T-cell (primary cell): ENCODE measurements at regions not wholly inside any gene's neighbourhood (a gene's known extent, or its start where the extent isn't known, plus 50 kb on each side); places are given as distances from the start of the nearest gene placed in this dataset.
"Not testable (repeated sequence)": the region's sequence is repeated elsewhere in the genome, so short reads cannot be mapped to it uniquely, and the experiment has no call there.

Source experiments
- ATAC-seq, 4 experiments: fragments of 200-7000 bp in 3 of 4; fragments of 150-1000 bp in 1 of 4; cut with Tn5 transposase; replicated peaks in 1 of 4; 1 replicate in 3 of 4; 2 replicates in 1 of 4; pipeline ENCODE4 v1.10.0; 2021; ENCODE audit warnings: moderate library complexity in 3 of 4, mild to moderate bottlenecking in 2 of 4, moderate number of reproducible peaks in 1 of 4
- CTCF ChIA-PET, 2 donors: fragments of 300-600 bp; sonication (Branson Sonifier 250); formaldehyde crosslinking; loops; one replicate each; lab custom pipeline; 2022; ENCODE audit warnings: antibody characterized with exemption in 2 of 2; lab: Charles Lee
- POLR2A ChIA-PET, 2 donors: fragments of 300-600 bp; sonication (Branson Sonifier 250); formaldehyde crosslinking; loops; one replicate each; lab custom pipeline; 2022; ENCODE audit warnings: antibody characterized with exemption in 2 of 2; lab: Charles Lee
- DNase-seq, 35 experiments: peaks; one replicate each; pipeline versions ENCODE4 v3.0.0 to v3.0.0-alpha.2; 2013 to 2023
- H3K27ac ChIP-seq: one replicate; pipeline ENCODE4 v1.5.1; 2013; ENCODE audit warnings: low read length
- H3K27me3 ChIP-seq, 2 experiments: replicated peaks in 1 of 2; 1 replicate in 1 of 2; 2 replicates in 1 of 2; pipeline versions ENCODE4 v1.6.1 to v1.7.0; 2013; ENCODE audit warnings: low read length in 1 of 2, mixed read lengths in 1 of 2; ENCODE audit not compliant: control insufficient read depth in 2 of 2, insufficient read depth in 2 of 2; ENCODE audit errors: extremely low read depth in 1 of 2
- H3K36me3 ChIP-seq, 2 donors: 1 replicate in 1 of 2; 2 replicates in 1 of 2; pipeline versions ENCODE4 v1.6.1 to v1.7.0; 2013; ENCODE audit warnings: low read length in 1 of 2; ENCODE audit not compliant: control insufficient read depth in 2 of 2, insufficient read depth in 1 of 2; ENCODE audit errors: extremely low read depth in 1 of 2
- H3K4me1 ChIP-seq, 2 experiments: 1 replicate in 1 of 2; 2 replicates in 1 of 2; pipeline versions ENCODE4 v1.6.1 to v1.7.0; 2013; ENCODE audit warnings: low read length in 2 of 2, mixed read lengths in 1 of 2; ENCODE audit not compliant: insufficient read depth in 2 of 2, control insufficient read depth in 1 of 2; ENCODE audit errors: extremely low read depth in 1 of 2
- H3K4me3 ChIP-seq, 2 donors: 1 replicate in 1 of 2; 2 replicates in 1 of 2; pipeline versions ENCODE4 v1.5.1 to v1.7.0; 2013; ENCODE audit warnings: mild to moderate bottlenecking in 2 of 2, low read length in 1 of 2, moderate library complexity in 1 of 2; ENCODE audit not compliant: control insufficient read depth in 1 of 2; ENCODE audit errors: extremely low read depth in 1 of 2
- H3K9me3 ChIP-seq: 2 replicates; pipeline ENCODE4 v1.7.0; 2013
- H3K27ac Mint-ChIP-seq, 2 donors: one replicate each; pipeline ENCODE4 v1.8.0; 2020 to 2021; ENCODE audit warnings: mild to moderate bottlenecking in 2 of 2, mixed read lengths in 2 of 2
- H3K27me3 Mint-ChIP-seq, 2 donors: one replicate each; pipeline ENCODE4 v1.8.0; 2021 to 2022; ENCODE audit warnings: mixed read lengths in 2 of 2
- H3K36me3 Mint-ChIP-seq: one replicate; pipeline ENCODE4 v1.8.0; 2021; ENCODE audit warnings: mixed read lengths
- H3K4me1 Mint-ChIP-seq, 3 donors: one replicate each; pipeline ENCODE4 v1.8.0; 2020 to 2022; ENCODE audit warnings: mixed read lengths in 3 of 3, mild to moderate bottlenecking in 1 of 3
- H3K4me3 Mint-ChIP-seq, 3 donors: one replicate each; pipeline ENCODE4 v1.8.0; 2020 to 2022; ENCODE audit warnings: mild to moderate bottlenecking in 3 of 3, mixed read lengths in 3 of 3, moderate library complexity in 3 of 3
- H3K9me3 Mint-ChIP-seq, 3 donors: one replicate each; pipeline ENCODE4 v1.8.0; 2020 to 2022; ENCODE audit warnings: mixed read lengths in 3 of 3
- WGBS: methylation state at CpG from one replicate; pipeline ENCODE4 v1.1.5; 2013; ENCODE audit warnings: missing lambda C conversion rate; ENCODE audit not compliant: insufficient coverage; 5-methylcytosine and 5-hydroxymethylcytosine counted together

GRCh38 chr3:176839901-176840300 is 357.4 kb downstream of the TBL1XR1 start:
- CTCF ChIA-PET: no interaction called here
- H3K27me3 Mint-ChIP-seq: peaks cover 0 to 5% of the 10 kb centered on the region in 2 donors

GRCh38 chr3:176839466-176839865 is 357.8 kb downstream of the TBL1XR1 start:
- WGBS: 83% methylated on average over 1 of the region's 3 CpGs
- CTCF ChIA-PET: no interaction called here
- H3K4me3 ChIP-seq: no peak overlapping the region
- no peaks in the 10 kb centered on the region for H3K36me3 Mint-ChIP-seq
- no peaks in the 10 kb centered on the region for H3K4me1 Mint-ChIP-seq
- H3K9me3 ChIP-seq: no peaks in the 10 kb centered on the region
- ATAC-seq: no peak
- POLR2A ChIA-PET: no interaction called here
- H3K27me3 ChIP-seq: no peaks in the 10 kb centered on the region
- H3K36me3 ChIP-seq: no peaks in the 10 kb centered on the region
- H3K27ac Mint-ChIP-seq: no peak overlapping the region
- no peaks in the 10 kb centered on the region for H3K9me3 Mint-ChIP-seq
- no peak for DNase-seq
- peaks cover 0 to 6% of the 10 kb centered on the region in 2 donors for H3K27me3 Mint-ChIP-seq
- H3K4me1 ChIP-seq: no peaks in the 10 kb centered on the region
- H3K4me3 Mint-ChIP-seq: no peak overlapping the region
- H3K27ac ChIP-seq: no peak overlapping the region

More at GRCh38 chr3:176839901-176840300, 357.4 kb downstream of the TBL1XR1 start:
- Mint-ChIP-seq H3K9me3 (no peaks in the 10 kb centered on the region), H3K4me1 (no peaks in the 10 kb centered on the region), H3K4me3 (no peak overlapping the region), H3K27ac (no peak overlapping the region), H3K36me3 (no peaks in the 10 kb centered on the region)
- WGBS: no CpG with 5 or more reads among the region's 2 CpGs
- ATAC-seq: no peak
- H3K9me3 ChIP-seq: no peaks in the 10 kb centered on the region
- H3K27ac ChIP-seq: no peak overlapping the region
- H3K4me3 ChIP-seq: no peak overlapping the region
- no peaks in the 10 kb centered on the region for H3K27me3 ChIP-seq
- no peaks in the 10 kb centered on the region for H3K4me1 ChIP-seq
- POLR2A ChIA-PET: no interaction called here
- no peaks in the 10 kb centered on the region for H3K36me3 ChIP-seq
- no peak for DNase-seq

- H3K36me3 Mint-ChIP-seq, H3K27me3 Mint-ChIP-seq, H3K4me3 ChIP-seq, H3K4me1 ChIP-seq, H3K36me3 ChIP-seq, H3K9me3 ChIP-seq, CTCF ChIA-PET, H3K27ac ChIP-seq, H3K27me3 ChIP-seq, H3K4me1 Mint-ChIP-seq, POLR2A ChIA-PET, ATAC-seq, H3K4me3 Mint-ChIP-seq, H3K27ac Mint-ChIP-seq, H3K9me3 Mint-ChIP-seq, DNase-seq: not testable (repeated sequence)
- WGBS: 100% methylated on average over 5 of the region's 15 CpGs
Observed at GRCh38 chr3:176827244-176827643, 370.0 kb downstream of the TBL1XR1 start.

- H3K9me3 Mint-ChIP-seq: peaks cover 0 to 6% (median 0%) of the 10 kb centered on the region in 3 donors
- H3K36me3 Mint-ChIP-seq: no peaks in the 10 kb centered on the region
- Histone ChIP-seq H3K4me3 (no peak overlapping the region), H3K4me1 (no peaks in the 10 kb centered on the region), H3K36me3 (no peaks in the 10 kb centered on the region), H3K27ac (no peak overlapping the region), H3K9me3 (no peaks in the 10 kb centered on the region), H3K27me3 (peaks cover 0 to 2% of the 10 kb centered on the region in 2 experiments)
- H3K27ac Mint-ChIP-seq: no peak overlapping the region
- DNase-seq: no peak
- H3K4me1 Mint-ChIP-seq: no peaks in the 10 kb centered on the region
- H3K27me3 Mint-ChIP-seq: peaks cover 2 to 11% of the 10 kb centered on the region in 2 donors
- H3K4me3 Mint-ChIP-seq: no peak overlapping the region
- no peak for ATAC-seq
- ChIA-PET POLR2A (no interaction called here), CTCF (no interaction called here)
- no CpG with 5 or more reads among the region's 3 CpGs for WGBS
Observed at GRCh38 chr3:176824811-176825210, 372.5 kb downstream of the TBL1XR1 start.

- Histone ChIP-seq H3K27me3 (peaks cover 0 to 2% of the 10 kb centered on the region in 2 experiments), H3K36me3 (no peaks in the 10 kb centered on the region), H3K4me1 (no peaks in the 10 kb centered on the region), H3K4me3 (no peak overlapping the region), H3K9me3 (no peaks in the 10 kb centered on the region), H3K27ac (no peak overlapping the region)
- Mint-ChIP-seq H3K4me1 (no peaks in the 10 kb centered on the region), H3K4me3 (no peak overlapping the region), H3K27me3 (peaks cover 9 to 11% of the 10 kb centered on the region in 2 donors), H3K9me3 (peaks cover 0 to 2% (median 0%) of the 10 kb centered on the region in 3 donors), H3K36me3 (no peaks in the 10 kb centered on the region), H3K27ac (no peak overlapping the region)
- ChIA-PET POLR2A (no interaction called here), CTCF (no interaction called here)
- DNase-seq (no peak), ATAC-seq (no peak)
- 75% methylated on average over 1 of the region's 2 CpGs for WGBS
Observed at GRCh38 chr3:176820764-176821163, 376.5 kb downstream of the TBL1XR1 start.

GRCh38 chr3:176816937-176817336 is 380.3 kb downstream of the TBL1XR1 start:
- CTCF ChIA-PET: no interaction called here
- POLR2A ChIA-PET: no interaction called here
- Histone ChIP-seq H3K27me3 (peaks cover 0 to 4% of the 10 kb centered on the region in 2 experiments), H3K27ac (no peak overlapping the region), H3K9me3 (no peaks in the 10 kb centered on the region), H3K4me1 (no peaks in the 10 kb centered on the region), H3K4me3 (no peak overlapping the region), H3K36me3 (no peaks in the 10 kb centered on the region)
- 78% methylated on average over 10 of the region's 18 CpGs for WGBS
- Mint-ChIP-seq H3K9me3 (peaks cover 0 to 2% (median 0%) of the 10 kb centered on the region in 3 donors), H3K36me3 (no peaks in the 10 kb centered on the region), H3K27ac (no peak overlapping the region), H3K27me3 (peaks cover 8 to 9% of the 10 kb centered on the region in 2 donors), H3K4me3 (no peak overlapping the region), H3K4me1 (no peaks in the 10 kb centered on the region)
- ATAC-seq: no peak
- no peak for DNase-seq

- ATAC-seq (no peak), DNase-seq (no peak)
- no peak overlapping the region for H3K27ac Mint-ChIP-seq
- H3K36me3 Mint-ChIP-seq: no peaks in the 10 kb centered on the region
- CTCF ChIA-PET: no interaction called here
- WGBS: 20% methylated on average over 12 of the region's 12 CpGs
- Histone ChIP-seq H3K4me3 (no peak overlapping the region), H3K36me3 (no peaks in the 10 kb centered on the region), H3K9me3 (no peaks in the 10 kb centered on the region), H3K27ac (no peak overlapping the region), H3K27me3 (peaks cover 0 to 4% of the 10 kb centered on the region in 2 experiments), H3K4me1 (no peaks in the 10 kb centered on the region)
- POLR2A ChIA-PET: no interaction called here
- H3K9me3 Mint-ChIP-seq: peaks cover 0 to 2% (median under 1%) of the 10 kb centered on the region in 3 donors
- no peak overlapping the region for H3K4me3 Mint-ChIP-seq
- peaks cover 3 to 9% of the 10 kb centered on the region in 2 donors for H3K27me3 Mint-ChIP-seq
- no peaks in the 10 kb centered on the region for H3K4me1 Mint-ChIP-seq
Observed at GRCh38 chr3:176814285-176814684, 383.0 kb downstream of the TBL1XR1 start.
